ENCODE measurements at regions not wholly inside any gene's neighbourhood (a gene's known extent, or its start where the extent isn't known, plus 50 kb on each side); places are given as distances from the start of the nearest gene placed in this dataset.

DNA sequence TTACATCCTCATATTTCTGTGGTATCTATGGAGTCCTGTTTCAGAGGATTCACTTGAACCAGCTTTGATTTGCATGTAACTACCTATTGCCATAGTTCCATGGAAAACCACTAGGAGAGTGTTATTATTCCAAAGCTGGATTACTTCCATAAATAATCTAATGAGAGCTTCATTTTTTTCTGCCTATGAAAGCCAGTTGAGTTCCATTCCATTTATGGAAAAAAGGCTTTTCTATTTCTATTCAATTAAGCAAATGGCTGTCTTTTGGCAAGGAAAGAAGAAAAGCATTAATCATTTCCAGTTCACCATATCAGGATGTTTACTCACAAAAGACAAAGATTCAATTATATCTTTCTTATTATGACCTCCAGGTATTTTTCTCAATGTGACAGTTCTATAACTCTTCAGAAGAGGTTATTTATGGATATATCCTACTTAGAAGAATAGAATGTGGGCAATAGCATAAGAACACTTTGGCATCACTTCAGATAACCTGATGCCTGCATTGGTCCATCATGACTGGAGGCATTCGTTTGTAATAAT, 259.9 kb upstream of the ZPLD1 start:
- H3K27ac ChIP-seq (ENCODE audit: extremely low read depth, low read depth, low read length): no peak overlapping the region
- no peaks in the 10 kb centered on the region for H3K9me3 ChIP-seq (ENCODE audit: control insufficient read depth, insufficient read depth, low read depth, low read length)
- ChIA-PET POLR2A (no interaction called here), CTCF (interaction anchor here (0.6 kb wide), 1 partner anchor 9 kb away, joined by 6 read pairs; no protein-coding TSS in a partner anchor)
- H3K4me1 ChIP-seq (ENCODE audit: control insufficient read depth, insufficient read depth, low read length): peaks cover 2% of the 10 kb centered on the region; the same call in 1 of the 2 replicates
- H3K36me3 ChIP-seq (ENCODE audit: control insufficient read depth in 2 of 2, insufficient read depth in 1 of 2, low read length in 2 of 2): no peaks in the 10 kb centered on the region
- TF ChIP-seq ZNF121 (tag by site-specific recombination; IDR thresholded peaks at IDR 0.05): no peak
- no peak for TF ChIP-seq PRDM1 (tag by site-specific recombination; IDR thresholded peaks at IDR 0.05)
- TF ChIP-seq, protein P1, sequence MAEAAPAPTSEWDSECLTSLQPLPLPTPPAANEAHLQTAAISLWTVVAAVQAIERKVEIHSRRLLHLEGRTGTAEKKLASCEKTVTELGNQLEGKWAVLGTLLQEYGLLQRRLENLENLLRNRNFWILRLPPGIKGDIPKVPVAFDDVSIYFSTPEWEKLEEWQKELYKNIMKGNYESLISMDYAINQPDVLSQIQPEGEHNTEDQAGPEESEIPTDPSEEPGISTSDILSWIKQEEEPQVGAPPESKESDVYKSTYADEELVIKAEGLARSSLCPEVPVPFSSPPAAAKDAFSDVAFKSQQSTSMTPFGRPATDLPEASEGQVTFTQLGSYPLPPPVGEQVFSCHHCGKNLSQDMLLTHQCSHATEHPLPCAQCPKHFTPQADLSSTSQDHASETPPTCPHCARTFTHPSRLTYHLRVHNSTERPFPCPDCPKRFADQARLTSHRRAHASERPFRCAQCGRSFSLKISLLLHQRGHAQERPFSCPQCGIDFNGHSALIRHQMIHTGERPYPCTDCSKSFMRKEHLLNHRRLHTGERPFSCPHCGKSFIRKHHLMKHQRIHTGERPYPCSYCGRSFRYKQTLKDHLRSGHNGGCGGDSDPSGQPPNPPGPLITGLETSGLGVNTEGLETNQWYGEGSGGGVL (tag by site-specific recombination; IDR thresholded peaks at IDR 0.05): no peak
- TF ChIP-seq, protein P2, sequence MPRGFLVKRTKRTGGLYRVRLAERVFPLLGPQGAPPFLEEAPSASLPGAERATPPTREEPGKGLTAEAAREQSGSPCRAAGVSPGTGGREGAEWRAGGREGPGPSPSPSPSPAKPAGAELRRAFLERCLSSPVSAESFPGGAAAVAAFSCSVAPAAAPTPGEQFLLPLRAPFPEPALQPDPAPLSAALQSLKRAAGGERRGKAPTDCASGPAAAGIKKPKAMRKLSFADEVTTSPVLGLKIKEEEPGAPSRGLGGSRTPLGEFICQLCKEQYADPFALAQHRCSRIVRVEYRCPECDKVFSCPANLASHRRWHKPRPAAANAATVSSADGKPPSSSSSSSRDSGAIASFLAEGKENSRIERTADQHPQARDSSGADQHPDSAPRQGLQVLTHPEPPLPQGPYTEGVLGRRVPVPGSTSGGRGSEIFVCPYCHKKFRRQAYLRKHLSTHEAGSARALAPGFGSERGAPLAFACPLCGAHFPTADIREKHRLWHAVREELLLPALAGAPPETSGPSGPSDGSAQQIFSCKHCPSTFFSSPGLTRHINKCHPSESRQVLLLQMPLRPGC (tag by site-specific recombination; IDR thresholded peaks at IDR 0.05): no peak
- H3K4me3 ChIP-seq (ENCODE audit: low read depth, low read length): no peak overlapping the region

DNA sequence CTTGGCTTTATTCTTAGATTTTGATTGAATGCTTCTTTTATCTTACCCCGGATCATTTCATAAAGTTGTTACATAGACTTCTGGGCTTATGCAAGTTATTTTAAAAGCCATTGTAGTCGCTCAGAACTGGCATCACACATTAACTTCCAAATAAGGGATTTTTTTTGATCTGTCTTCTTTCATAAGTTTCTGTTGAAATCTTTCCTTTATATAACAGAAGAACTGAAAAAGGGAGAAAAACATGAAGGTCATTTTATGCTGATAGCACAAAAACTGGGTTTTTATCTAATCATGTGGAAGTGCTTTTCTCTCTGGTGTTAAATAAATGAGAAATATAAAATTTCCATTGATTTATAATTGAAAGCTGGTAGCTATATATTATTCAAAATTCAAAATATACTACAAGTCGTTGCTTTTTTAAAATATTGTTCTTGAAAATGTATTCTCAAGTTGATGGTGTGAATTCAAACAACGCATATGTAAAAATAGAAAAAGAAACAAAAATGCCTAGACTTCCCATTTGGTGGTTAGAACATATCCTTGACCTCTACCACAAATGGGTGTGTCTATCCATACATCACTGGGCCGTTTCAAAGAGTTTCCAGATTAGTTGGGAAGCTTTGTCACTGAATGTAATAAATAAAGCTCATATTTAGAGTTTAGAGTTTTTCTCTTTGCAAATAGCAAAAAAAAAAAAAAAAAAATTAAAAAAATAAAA, 258.3 kb upstream of the ZPLD1 start:
- H3K36me3 ChIP-seq (ENCODE audit: control insufficient read depth in 2 of 2, insufficient read depth in 1 of 2, low read length in 2 of 2): no peaks in the 10 kb centered on the region
- no peak overlapping the region for H3K27ac ChIP-seq (ENCODE audit: extremely low read depth, low read depth, low read length)
- TF ChIP-seq ZNF223 (tag by site-specific recombination; IDR thresholded peaks at IDR 0.05) (no peak), ZNF121 (tag by site-specific recombination; IDR thresholded peaks at IDR 0.05) (no peak), ELK4 (IDR thresholded peaks at IDR 0.05; ENCODE audit: borderline replicate concordance, low read depth, low read length) (no peak), ZNF311 (tag by site-specific recombination; IDR thresholded peaks at IDR 0.05; ENCODE audit: borderline replicate concordance) (no peak), ZNF138 (tag by site-specific recombination; IDR thresholded peaks at IDR 0.05; ENCODE audit: borderline replicate concordance) (no peak), ZNF114 (tag by site-specific recombination; IDR thresholded peaks at IDR 0.05) (no peak), ZNF248 (tag by site-specific recombination; IDR thresholded peaks at IDR 0.05) (no peak), ZBTB26 (tag by site-specific recombination; optimal IDR thresholded peaks at IDR 0.05) (no peak), ZNF140 (tag by site-specific recombination; IDR thresholded peaks at IDR 0.05) (no peak)
- CTCF ChIA-PET: interaction anchor here (0.6 to 1.4 kb wide), 2 partner anchors 49 to 438 kb away, joined by 3 to 5 read pairs; no protein-coding TSS in a partner anchor
- H3K9me3 ChIP-seq (ENCODE audit: control insufficient read depth, insufficient read depth, low read depth, low read length): no peaks in the 10 kb centered on the region
- H3K4me1 ChIP-seq (ENCODE audit: control insufficient read depth, insufficient read depth, low read length): peaks cover 12% of the 10 kb centered on the region
- POLR2A ChIA-PET: no interaction called here
- H3K4me3 ChIP-seq (ENCODE audit: low read depth, low read length): no peak overlapping the region

DNA sequence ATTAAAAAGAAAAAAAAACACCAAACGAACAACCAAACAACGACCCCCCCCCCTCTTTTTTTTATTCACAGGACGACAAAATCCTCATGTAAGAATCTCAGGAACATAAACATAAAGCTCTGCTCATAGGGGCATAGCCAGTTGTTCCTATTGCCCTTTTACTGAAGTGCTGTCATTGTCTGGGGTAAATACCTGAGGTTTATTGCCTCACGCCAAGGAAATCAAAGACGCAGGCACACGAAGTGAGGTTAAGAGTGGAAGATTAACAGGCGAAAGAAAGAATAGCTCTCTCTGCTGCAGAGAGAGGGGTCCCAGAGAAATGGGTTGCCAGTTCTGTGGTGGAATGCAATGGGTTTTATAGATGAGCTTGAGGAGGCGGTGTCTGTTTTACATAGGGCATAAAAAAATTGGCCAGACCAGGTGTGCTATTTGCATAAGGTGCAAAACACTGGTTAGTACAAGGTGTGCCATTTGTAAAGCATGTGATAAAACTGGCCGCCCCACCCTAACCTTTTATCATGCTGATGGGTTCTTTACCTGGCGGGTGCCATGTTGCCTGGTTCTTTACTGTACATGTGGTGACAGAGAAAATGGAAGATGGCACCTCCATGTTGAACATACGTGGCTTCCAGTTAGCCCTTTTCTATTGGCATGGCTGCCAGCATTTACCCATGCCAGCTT, 257.6 kb upstream of the ZPLD1 start:
- no peak overlapping the region for H3K4me3 ChIP-seq (ENCODE audit: low read depth, low read length)
- POLR2A ChIA-PET: no interaction called here
- no peaks in the 10 kb centered on the region for H3K9me3 ChIP-seq (ENCODE audit: control insufficient read depth, insufficient read depth, low read depth, low read length)
- no peak overlapping the region for H3K27ac ChIP-seq (ENCODE audit: extremely low read depth, low read depth, low read length)
- H3K36me3 ChIP-seq (ENCODE audit: control insufficient read depth in 2 of 2, insufficient read depth in 1 of 2, low read length in 2 of 2): no peaks in the 10 kb centered on the region
- CTCF ChIA-PET: interaction anchor here (0.6 to 1.4 kb wide), 2 partner anchors 48 to 437 kb away, joined by 3 to 5 read pairs; no protein-coding TSS in a partner anchor
- H3K4me1 ChIP-seq (ENCODE audit: control insufficient read depth, insufficient read depth, low read length): peaks cover 15% of the 10 kb centered on the region
- TF ChIP-seq ZSCAN16 (tag by site-specific recombination; IDR thresholded peaks at IDR 0.05): no peak
- TF ChIP-seq ZNF202 (tag by site-specific recombination; IDR thresholded peaks at IDR 0.05; ENCODE audit: borderline replicate concordance): no peak
- TF ChIP-seq CTCF (tag by site-specific recombination; IDR thresholded peaks at IDR 0.05): no peak
- no peak for TF ChIP-seq ZNF423 (tag by site-specific recombination; IDR thresholded peaks at IDR 0.05)
- TF ChIP-seq, protein P3, sequence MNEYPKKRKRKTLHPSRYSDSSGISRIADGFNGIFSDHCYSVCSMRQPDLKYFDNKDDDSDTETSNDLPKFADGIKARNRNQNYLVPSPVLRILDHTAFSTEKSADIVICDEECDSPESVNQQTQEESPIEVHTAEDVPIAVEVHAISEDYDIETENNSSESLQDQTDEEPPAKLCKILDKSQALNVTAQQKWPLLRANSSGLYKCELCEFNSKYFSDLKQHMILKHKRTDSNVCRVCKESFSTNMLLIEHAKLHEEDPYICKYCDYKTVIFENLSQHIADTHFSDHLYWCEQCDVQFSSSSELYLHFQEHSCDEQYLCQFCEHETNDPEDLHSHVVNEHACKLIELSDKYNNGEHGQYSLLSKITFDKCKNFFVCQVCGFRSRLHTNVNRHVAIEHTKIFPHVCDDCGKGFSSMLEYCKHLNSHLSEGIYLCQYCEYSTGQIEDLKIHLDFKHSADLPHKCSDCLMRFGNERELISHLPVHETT (tag by site-specific recombination; IDR thresholded peaks at IDR 0.05): no peak

Data from HEK293 (cell line).